ENCODE measurements at regions not wholly inside any gene's neighbourhood (a gene's known extent, or its start where the extent isn't known, plus 50 kb on each side); places are given as distances from the start of the nearest gene placed in this dataset.

- TF ChIP-seq EZH2 (IDR thresholded peaks at IDR 0.05; ENCODE audit: borderline replicate concordance, low read length): no peak
- no peak for TF ChIP-seq CTCF (conservative IDR thresholded peaks at IDR 0.05 in 1 of 2, IDR thresholded peaks at IDR 0.05 in 1 of 2; ENCODE audit: extremely low read depth in 1 of 2, insufficient read depth in 1 of 2, low read depth in 1 of 2, low read length in 2 of 2)
Observed at GRCh38 chr11:42768576-42768975, 543.2 kb upstream of the API5 start.
